Tibial nerve (tissue), 4 donors: ENCODE measurements at regions not wholly inside any gene's neighbourhood (a gene's known extent, or its start where the extent isn't known, plus 50 kb on each side); places are given as distances from the start of the nearest gene placed in this dataset.

Experiments
- DNase-seq, 2 donors: peaks; one replicate each; pipeline ENCODE4 v3.0.0-alpha.2; 2019; ENCODE audit warnings: low spot score in 2 of 2
- H3K27ac ChIP-seq, 4 donors: fragments of 200-600 bp; sonication (generic) in 3 of 4; one replicate each; pipeline ENCODE4 v1.5.1; 2017 to 2019; ENCODE audit warnings: mild to moderate bottlenecking in 1 of 4
- H3K27me3 ChIP-seq, 2 donors: fragments of 200-600 bp; sonication (generic) in 1 of 2; one replicate each; pipeline versions ENCODE4 v1.5.1 to v1.6.0; 2017 to 2019
- H3K36me3 ChIP-seq, 3 donors: fragments of 200-600 bp; sonication (generic); one replicate each; pipeline ENCODE4 v1.5.1; 2018 to 2019
- H3K4me1 ChIP-seq, 4 donors: fragments of 200-600 bp; sonication (generic) in 3 of 4; one replicate each; pipeline ENCODE4 v1.5.1; 2017 to 2019
- H3K4me3 ChIP-seq, 4 donors: fragments of 200-600 bp; sonication (generic) in 3 of 4; one replicate each; pipeline ENCODE4 v1.5.1; 2017 to 2019; ENCODE audit warnings: mild to moderate bottlenecking in 1 of 4, moderate library complexity in 1 of 4
- H3K9me3 ChIP-seq, 4 donors: fragments of 200-600 bp; sonication (generic) in 3 of 4; one replicate each; pipeline ENCODE4 v1.5.1; 2017 to 2019
- CTCF ChIP-seq, 5 experiments: fragments of 200-600 bp in 3 of 5; fragments of 450-650 bp in 2 of 5; sonication (generic) in 3 of 5; IDR thresholded peaks; one replicate each; pipeline ENCODE4 v1.5.1; 2016 to 2019; ENCODE audit warnings: antibody characterized with exemption in 5 of 5, mild to moderate bottlenecking in 3 of 5, moderate library complexity in 2 of 5
- EP300 ChIP-seq, 2 donors: sonication (generic); formaldehyde crosslinking; IDR thresholded peaks; one replicate each; pipeline ENCODE4 v1.6.1; 2017; ENCODE audit warnings: antibody characterized with exemption in 2 of 2, mild to moderate bottlenecking in 1 of 2
- POLR2A ChIP-seq, 2 donors: fragments of 450-650 bp; IDR thresholded peaks; one replicate each; pipeline ENCODE4 v1.6.1; 2017; ENCODE audit warnings: antibody characterized with exemption in 2 of 2, mild to moderate bottlenecking in 2 of 2, moderate library complexity in 2 of 2
- WGBS, 2 donors: methylation state at CpG; one replicate each; pipeline ENCODE4 v1.1.5; 2018; 5-methylcytosine and 5-hydroxymethylcytosine counted together

GRCh38 chr9:108184941-108185340 is 670.8 kb downstream of the ACTL7B start:
- Histone ChIP-seq H3K4me1 (peaks cover 0 to 19% (median 0%) of the 10 kb centered on the region in 4 donors), H3K27me3 (no peaks in the 10 kb centered on the region), H3K36me3 (no peaks in the 10 kb centered on the region), H3K4me3 (no peak overlapping the region), H3K9me3 (no peaks in the 10 kb centered on the region), H3K27ac (no peak overlapping the region)
- WGBS, 2 donors = 56 to 63% methylated on average over 3 of the region's 3 CpGs
- no peak for DNase-seq
- TF ChIP-seq CTCF (IDR thresholded peaks at IDR 0.05) (no peak), EP300 (IDR thresholded peaks at IDR 0.05) (no peak), POLR2A (IDR thresholded peaks at IDR 0.05) (no peak)

- H3K4me3 ChIP-seq = no peak overlapping the region
- H3K4me1 ChIP-seq = peaks cover 0 to 19% (median 0%) of the 10 kb centered on the region in 4 donors
- no peaks in the 10 kb centered on the region for H3K36me3 ChIP-seq
- no peaks in the 10 kb centered on the region for H3K27me3 ChIP-seq
- no peak for TF ChIP-seq CTCF (IDR thresholded peaks at IDR 0.05)
- TF ChIP-seq POLR2A (IDR thresholded peaks at IDR 0.05) = no peak
- TF ChIP-seq EP300 (IDR thresholded peaks at IDR 0.05) = no peak
- 88 to 94% methylated on average over 3 of the region's 3 CpGs for WGBS, 2 donors
- H3K9me3 ChIP-seq = no peaks in the 10 kb centered on the region
- H3K27ac ChIP-seq = no peak overlapping the region
- no peak for DNase-seq
Observed at GRCh38 chr9:108184009-108184408, 671.8 kb downstream of the ACTL7B start.

- H3K4me1 ChIP-seq = peaks cover 0 to 19% (median 0%) of the 10 kb centered on the region in 4 donors
- no peak overlapping the region for H3K27ac ChIP-seq
- no peak overlapping the region for H3K4me3 ChIP-seq
- H3K36me3 ChIP-seq = no peaks in the 10 kb centered on the region
- H3K27me3 ChIP-seq = no peaks in the 10 kb centered on the region
- WGBS, 2 donors = 64 to 76% methylated on average over 5 of the region's 5 CpGs
- no peak for TF ChIP-seq POLR2A (IDR thresholded peaks at IDR 0.05)
- no peak for TF ChIP-seq CTCF (IDR thresholded peaks at IDR 0.05)
- no peak for TF ChIP-seq EP300 (IDR thresholded peaks at IDR 0.05)
- DNase-seq = no peak
- no peaks in the 10 kb centered on the region for H3K9me3 ChIP-seq
Observed at GRCh38 chr9:108182950-108183381, 672.8 kb downstream of the ACTL7B start.

- H3K9me3 ChIP-seq = no peaks in the 10 kb centered on the region
- H3K4me1 ChIP-seq = peaks cover 0 to 19% (median 0%) of the 10 kb centered on the region in 4 donors
- no peak for DNase-seq
- no peaks in the 10 kb centered on the region for H3K36me3 ChIP-seq
- no peaks in the 10 kb centered on the region for H3K27me3 ChIP-seq
- H3K4me3 ChIP-seq = no peak overlapping the region
- no peak overlapping the region for H3K27ac ChIP-seq
- TF ChIP-seq CTCF (IDR thresholded peaks at IDR 0.05) (no peak), POLR2A (IDR thresholded peaks at IDR 0.05) (no peak), EP300 (IDR thresholded peaks at IDR 0.05) (no peak)
- 87 to 93% methylated on average over 8 of the region's 8 CpGs for WGBS, 2 donors
Observed at GRCh38 chr9:108182270-108182669, 673.5 kb downstream of the ACTL7B start.

- DNase-seq = no peak
- Histone ChIP-seq H3K36me3 (no peaks in the 10 kb centered on the region), H3K4me1 (peaks cover 0 to 11% (median 0%) of the 10 kb centered on the region in 4 donors), H3K4me3 (no peak overlapping the region), H3K27ac (no peak overlapping the region), H3K9me3 (no peaks in the 10 kb centered on the region), H3K27me3 (no peaks in the 10 kb centered on the region)
- TF ChIP-seq POLR2A (IDR thresholded peaks at IDR 0.05) (no peak), EP300 (IDR thresholded peaks at IDR 0.05) (no peak), CTCF (IDR thresholded peaks at IDR 0.05) (no peak)
- 90 to 95% methylated on average over 2 of the region's 2 CpGs for WGBS, 2 donors
Observed at GRCh38 chr9:108181441-108181840, 674.3 kb downstream of the ACTL7B start.
